Thyroid gland (tissue), 4 donors: ENCODE measurements at regions not wholly inside any gene's neighbourhood (a gene's known extent, or its start where the extent isn't known, plus 50 kb on each side); places are given as distances from the start of the nearest gene placed in this dataset.

ENCODE experiments used
- DNase-seq, 2 donors: peaks; one replicate each; pipeline ENCODE4 v3.0.0-alpha.2; 2019
- H3K27ac ChIP-seq, 3 donors: fragments of 200-600 bp; sonication (generic); 1 replicate in 2 of 3; 2 replicates in 1 of 3; pipeline ENCODE4 v1.5.1; 2016 to 2019; ENCODE audit warnings: mild to moderate bottlenecking in 1 of 3, moderate library complexity in 1 of 3
- H3K27me3 ChIP-seq: fragments of 200-600 bp; sonication (generic); one replicate; pipeline ENCODE4 v1.5.1; 2019
- H3K36me3 ChIP-seq, 2 donors: fragments of 200-600 bp; sonication (generic); one replicate each; pipeline ENCODE4 v1.5.1; 2016 to 2019
- H3K4me1 ChIP-seq, 2 donors: fragments of 200-600 bp; sonication (generic); one replicate each; pipeline ENCODE4 v1.5.1; 2017 to 2019
- H3K4me3 ChIP-seq, 3 donors: fragments of 200-600 bp; sonication (generic); replicated peaks in 1 of 3; 1 replicate in 2 of 3; 2 replicates in 1 of 3; pipeline ENCODE4 v1.5.1; 2016; ENCODE audit warnings: mild to moderate bottlenecking in 1 of 3
- H3K9me3 ChIP-seq: fragments of 200-600 bp; sonication (generic); one replicate; pipeline ENCODE4 v1.5.1; 2017
- CTCF ChIP-seq, 6 experiments: fragments of 200-600 bp in 3 of 6; fragments of 450-650 bp in 3 of 6; sonication (generic) in 3 of 6; IDR thresholded peaks; one replicate each; pipeline ENCODE4 v1.5.1; 2016 to 2019; ENCODE audit warnings: antibody characterized with exemption in 6 of 6, mild to moderate bottlenecking in 2 of 6, inconsistent platforms in 1 of 6, moderate library complexity in 1 of 6
- POLR2A ChIP-seq, 2 donors: fragments of 450-650 bp; IDR thresholded peaks; one replicate each; pipeline ENCODE4 v1.6.1; 2017; ENCODE audit warnings: antibody characterized with exemption in 2 of 2, mild to moderate bottlenecking in 2 of 2, moderate library complexity in 1 of 2
- WGBS, 2 donors: methylation state at CpG; one replicate each; pipeline ENCODE4 v1.1.5; 2017; 5-methylcytosine and 5-hydroxymethylcytosine counted together
- intact Hi-C: fragments of 100-400 bp; cut with DNase I; formaldehyde crosslinking; loops from one replicate; pipeline ENCODE4 v1.15.1; 2023

GRCh38 chr6:14540810-14541540, 423.4 kb downstream of the CD83 start:
- WGBS, 2 donors: 90 to 94% methylated on average over 11 of the region's 11 CpGs

GRCh38 chr6:14542670-14543366, 425.2 kb downstream of the CD83 start:
- no peak for DNase-seq
- Histone ChIP-seq H3K4me1 (no peaks in the 10 kb centered on the region), H3K27me3 (no peaks in the 10 kb centered on the region), H3K9me3 (no peaks in the 10 kb centered on the region), H3K36me3 (no peaks in the 10 kb centered on the region), H3K27ac (no peak overlapping the region), H3K4me3 (no peak overlapping the region)
- TF ChIP-seq CTCF (IDR thresholded peaks at IDR 0.05) (no peak), POLR2A (IDR thresholded peaks at IDR 0.05) (no peak)
- intact Hi-C loops: no loop called here
- WGBS, 2 donors: 78 to 84% methylated on average over 9 to 10 of the region's 10 CpGs

More at GRCh38 chr6:14540810-14541540, 423.4 kb downstream of the CD83 start:
- no peak for DNase-seq
- no peak overlapping the region for H3K4me3 ChIP-seq
- H3K9me3 ChIP-seq: no peaks in the 10 kb centered on the region
- no peak for TF ChIP-seq CTCF (IDR thresholded peaks at IDR 0.05)
- no peak for TF ChIP-seq POLR2A (IDR thresholded peaks at IDR 0.05)
- H3K4me1 ChIP-seq: no peaks in the 10 kb centered on the region
- intact Hi-C loops: no loop called here
- H3K27ac ChIP-seq: no peak overlapping the region
- no peaks in the 10 kb centered on the region for H3K27me3 ChIP-seq
- no peaks in the 10 kb centered on the region for H3K36me3 ChIP-seq

GRCh38 chr6:14543971-14544585, 426.5 kb downstream of the CD83 start:
- 77 to 85% methylated on average over 6 of the region's 6 CpGs for WGBS, 2 donors
- H3K27ac ChIP-seq: no peak overlapping the region
- H3K4me1 ChIP-seq: no peaks in the 10 kb centered on the region
- intact Hi-C loops: no loop called here
- no peak for DNase-seq
- no peaks in the 10 kb centered on the region for H3K9me3 ChIP-seq
- H3K27me3 ChIP-seq: no peaks in the 10 kb centered on the region
- TF ChIP-seq POLR2A (IDR thresholded peaks at IDR 0.05) (no peak), CTCF (IDR thresholded peaks at IDR 0.05) (no peak)
- H3K4me3 ChIP-seq: no peak overlapping the region
- H3K36me3 ChIP-seq: no peaks in the 10 kb centered on the region

- no peaks in the 10 kb centered on the region for H3K9me3 ChIP-seq
- intact Hi-C loops: no loop called here
- WGBS, 2 donors: 80% methylated on average over 3 of the region's 3 CpGs
- H3K36me3 ChIP-seq: no peaks in the 10 kb centered on the region
- no peaks in the 10 kb centered on the region for H3K4me1 ChIP-seq
- H3K27me3 ChIP-seq: no peaks in the 10 kb centered on the region
- TF ChIP-seq CTCF (IDR thresholded peaks at IDR 0.05): no peak
- TF ChIP-seq POLR2A (IDR thresholded peaks at IDR 0.05): no peak
- no peak for DNase-seq
- no peak overlapping the region for H3K4me3 ChIP-seq
- no peak overlapping the region for H3K27ac ChIP-seq
Measured at GRCh38 chr6:14544666-14545065, 427.1 kb downstream of the CD83 start.

GRCh38 chr6:14545496-14545895, 427.9 kb downstream of the CD83 start:
- TF ChIP-seq CTCF (IDR thresholded peaks at IDR 0.05): no peak
- TF ChIP-seq POLR2A (IDR thresholded peaks at IDR 0.05): no peak
- no peaks in the 10 kb centered on the region for H3K27me3 ChIP-seq
- H3K36me3 ChIP-seq: no peaks in the 10 kb centered on the region
- H3K4me3 ChIP-seq: no peak overlapping the region
- no peak for DNase-seq
- H3K4me1 ChIP-seq: no peaks in the 10 kb centered on the region
- no peaks in the 10 kb centered on the region for H3K9me3 ChIP-seq
- no peak overlapping the region for H3K27ac ChIP-seq
- WGBS, 2 donors: 82 to 90% methylated on average over 2 of the region's 2 CpGs
- intact Hi-C loops: no loop called here
